CD4-positive, alpha-beta memory T cell (primary cell): ENCODE measurements at regions not wholly inside any gene's neighbourhood (a gene's known extent, or its start where the extent isn't known, plus 50 kb on each side); places are given as distances from the start of the nearest gene placed in this dataset.
"Not testable (repeated sequence)": the region's sequence is repeated elsewhere in the genome, so short reads cannot be mapped to it uniquely, and the experiment has no call there.

Experiments used
- CTCF ChIA-PET: fragments of 350-600 bp; sonication (Branson Sonifier 250); formaldehyde crosslinking; loops from one replicate; lab custom pipeline; 2021; ENCODE audit warnings: inconsistent platforms; ENCODE audit not compliant: partially characterized antibody; lab: Charles Lee
- POLR2A ChIA-PET: fragments of 350-600 bp; sonication (Branson Sonifier 250); formaldehyde crosslinking; loops from one replicate; lab custom pipeline; 2021; ENCODE audit not compliant: partially characterized antibody; lab: Charles Lee
- DNase-seq, 5 donors: peaks; one replicate each; pipeline versions ENCODE4 v3.0.0 to v3.0.0-alpha.2; 2020 to 2022; ENCODE audit warnings: mixed read lengths in 1 of 5
- H3K27ac ChIP-seq: one replicate; pipeline ENCODE4 v1.7.0; 2013; ENCODE audit warnings: low read depth, low read length
- H3K27me3 ChIP-seq: 2 replicates; pipeline ENCODE4 v1.7.0; 2013; ENCODE audit warnings: mild to moderate bottlenecking, low read length, moderate library complexity; ENCODE audit not compliant: insufficient read depth
- H3K36me3 ChIP-seq: 2 replicates; pipeline ENCODE4 v1.7.0; 2013; ENCODE audit warnings: mild to moderate bottlenecking, low read length, moderate library complexity; ENCODE audit not compliant: insufficient read depth
- H3K4me1 ChIP-seq: 2 replicates; pipeline ENCODE4 v1.7.0; 2013; ENCODE audit warnings: mild to moderate bottlenecking, low read length, moderate library complexity; ENCODE audit not compliant: insufficient read depth
- H3K4me3 ChIP-seq, 2 donors: one replicate each; pipeline ENCODE4 v1.7.0; 2013; ENCODE audit warnings: low read length in 2 of 2, mild to moderate bottlenecking in 1 of 2
- H3K9me3 ChIP-seq, 2 donors: one replicate each; pipeline ENCODE4 v1.7.0; 2013; ENCODE audit warnings: low read length in 2 of 2, control low read depth in 1 of 2; ENCODE audit not compliant: control insufficient read depth in 1 of 2
- H3K27ac Mint-ChIP-seq, 7 donors: one replicate each; pipeline ENCODE4 v1.8.0; 2020 to 2021; ENCODE audit warnings: mixed read lengths in 7 of 7, mild to moderate bottlenecking in 6 of 7, inconsistent platforms in 3 of 7, moderate library complexity in 3 of 7
- H3K27me3 Mint-ChIP-seq, 2 donors: one replicate each; pipeline ENCODE4 v1.8.0; 2020 to 2021; ENCODE audit warnings: mixed read lengths in 2 of 2
- H3K36me3 Mint-ChIP-seq, 2 donors: one replicate each; pipeline ENCODE4 v1.8.0; 2020 to 2021; ENCODE audit warnings: mixed read lengths in 2 of 2, inconsistent platforms in 1 of 2, mild to moderate bottlenecking in 1 of 2
- H3K4me1 Mint-ChIP-seq, 4 donors: one replicate each; pipeline ENCODE4 v1.8.0; 2020 to 2021; ENCODE audit warnings: mixed read lengths in 4 of 4, mild to moderate bottlenecking in 1 of 4
- H3K4me3 Mint-ChIP-seq, 8 donors: one replicate each; pipeline ENCODE4 v1.8.0; 2020 to 2021; ENCODE audit warnings: mixed read lengths in 8 of 8, mild to moderate bottlenecking in 7 of 8, moderate library complexity in 6 of 8, inconsistent platforms in 3 of 8
- H3K9me3 Mint-ChIP-seq, 8 donors: one replicate each; pipeline ENCODE4 v1.8.0; 2020 to 2021; ENCODE audit warnings: mixed read lengths in 8 of 8, mild to moderate bottlenecking in 5 of 8, inconsistent platforms in 3 of 8, moderate library complexity in 1 of 8
- intact Hi-C: fragments of 100-400 bp; cut with micrococcal nuclease; formaldehyde crosslinking; loops from one replicate; pipeline ENCODE4 v1.15.1; 2023

- H3K36me3 Mint-ChIP-seq = no peaks in the 10 kb centered on the region
- H3K4me1 ChIP-seq = no peaks in the 10 kb centered on the region
- intact Hi-C loops = no loop called here
- ChIA-PET CTCF (no interaction called here), POLR2A (no interaction called here)
- H3K9me3 ChIP-seq = no peaks in the 10 kb centered on the region
- DNase-seq = no peak
- no peak overlapping the region for H3K27ac Mint-ChIP-seq
- peaks cover 2 to 3% of the 10 kb centered on the region in 2 donors for H3K27me3 Mint-ChIP-seq
- no peaks in the 10 kb centered on the region for H3K4me1 Mint-ChIP-seq
- no peak overlapping the region for H3K4me3 Mint-ChIP-seq
- H3K27me3 ChIP-seq = no peaks in the 10 kb centered on the region
- no peak overlapping the region for H3K4me3 ChIP-seq
- H3K36me3 ChIP-seq = no peaks in the 10 kb centered on the region
- H3K27ac ChIP-seq = no peak overlapping the region
- H3K9me3 Mint-ChIP-seq = peaks cover 0 to 3% (median 0%) of the 10 kb centered on the region in 8 donors
These were observed 273.1 kb upstream of the SLC14A2 start for GRCh38 chr18:45342166-45342565.

GRCh38 chr18:45342653-45343052 lies 272.6 kb upstream of the SLC14A2 start:
- ChIA-PET CTCF (no interaction called here), POLR2A (no interaction called here)
- no peaks in the 10 kb centered on the region for H3K27me3 ChIP-seq
- H3K4me1 ChIP-seq = no peaks in the 10 kb centered on the region
- no peak overlapping the region for H3K27ac ChIP-seq
- Mint-ChIP-seq H3K27ac (no peak overlapping the region), H3K4me3 (no peak overlapping the region), H3K4me1 (no peaks in the 10 kb centered on the region), H3K9me3 (peaks cover 0 to 3% (median 0%) of the 10 kb centered on the region in 8 donors), H3K36me3 (no peaks in the 10 kb centered on the region), H3K27me3 (peaks cover 2 to 3% of the 10 kb centered on the region in 2 donors)
- H3K4me3 ChIP-seq = no peak overlapping the region
- DNase-seq = no peak
- H3K9me3 ChIP-seq = no peaks in the 10 kb centered on the region
- intact Hi-C loops = no loop called here
- no peaks in the 10 kb centered on the region for H3K36me3 ChIP-seq

- Mint-ChIP-seq H3K4me1 (no peaks in the 10 kb centered on the region), H3K27me3 (peaks cover 2 to 3% of the 10 kb centered on the region in 2 donors), H3K36me3 (no peaks in the 10 kb centered on the region), H3K4me3 (no peak overlapping the region), H3K27ac (no peak overlapping the region), H3K9me3 (peaks cover 0 to 3% (median 0%) of the 10 kb centered on the region in 8 donors)
- Histone ChIP-seq H3K36me3 (no peaks in the 10 kb centered on the region), H3K27me3 (no peaks in the 10 kb centered on the region), H3K4me3 (no peak overlapping the region), H3K9me3 (no peaks in the 10 kb centered on the region), H3K4me1 (no peaks in the 10 kb centered on the region), H3K27ac (no peak overlapping the region)
- DNase-seq = no peak
- POLR2A ChIA-PET = no interaction called here
- intact Hi-C loops = no loop called here
- CTCF ChIA-PET = no interaction called here
These were observed 271.9 kb upstream of the SLC14A2 start for GRCh38 chr18:45343365-45343764.

GRCh38 chr18:45344680-45345079 lies 270.6 kb upstream of the SLC14A2 start:
- CTCF ChIA-PET, intact Hi-C loops, POLR2A ChIA-PET, H3K9me3 ChIP-seq, H3K36me3 ChIP-seq, H3K4me1 ChIP-seq, H3K27me3 Mint-ChIP-seq, H3K36me3 Mint-ChIP-seq, H3K27ac Mint-ChIP-seq, DNase-seq, H3K4me3 ChIP-seq, H3K27me3 ChIP-seq, H3K4me1 Mint-ChIP-seq, H3K27ac ChIP-seq, H3K9me3 Mint-ChIP-seq, H3K4me3 Mint-ChIP-seq: not testable (repeated sequence)

GRCh38 chr18:45349019-45349418 lies 266.3 kb upstream of the SLC14A2 start:
- intact Hi-C loops = no loop called here
- no peaks in the 10 kb centered on the region for H3K27me3 ChIP-seq
- ChIA-PET CTCF (no interaction called here), POLR2A (no interaction called here)
- no peaks in the 10 kb centered on the region for H3K9me3 ChIP-seq
- no peaks in the 10 kb centered on the region for H3K36me3 ChIP-seq
- Mint-ChIP-seq H3K9me3 (peaks cover 0 to 2% (median 0%) of the 10 kb centered on the region in 8 donors), H3K4me3 (no peak overlapping the region), H3K27me3 (peaks cover 0 to 4% of the 10 kb centered on the region in 2 donors), H3K27ac (no peak overlapping the region), H3K36me3 (no peaks in the 10 kb centered on the region), H3K4me1 (no peaks in the 10 kb centered on the region)
- H3K4me1 ChIP-seq = no peaks in the 10 kb centered on the region
- DNase-seq = no peak
- no peak overlapping the region for H3K4me3 ChIP-seq
- no peak overlapping the region for H3K27ac ChIP-seq

GRCh38 chr18:45349467-45349866 lies 265.8 kb upstream of the SLC14A2 start:
- Histone ChIP-seq H3K9me3 (no peaks in the 10 kb centered on the region), H3K4me1 (no peaks in the 10 kb centered on the region), H3K27ac (no peak overlapping the region), H3K27me3 (no peaks in the 10 kb centered on the region), H3K4me3 (no peak overlapping the region), H3K36me3 (no peaks in the 10 kb centered on the region)
- no peak for DNase-seq
- intact Hi-C loops = no loop called here
- H3K36me3 Mint-ChIP-seq = no peaks in the 10 kb centered on the region
- no peaks in the 10 kb centered on the region for H3K4me1 Mint-ChIP-seq
- ChIA-PET CTCF (no interaction called here), POLR2A (no interaction called here)
- peaks cover 0 to 2% (median 0%) of the 10 kb centered on the region in 8 donors for H3K9me3 Mint-ChIP-seq
- no peak overlapping the region for H3K27ac Mint-ChIP-seq
- H3K27me3 Mint-ChIP-seq = peaks cover 0 to 4% of the 10 kb centered on the region in 2 donors
- H3K4me3 Mint-ChIP-seq = no peak overlapping the region

GRCh38 chr18:45350404-45351156 lies 264.7 kb upstream of the SLC14A2 start:
- DNase-seq = no peak
- CTCF ChIA-PET = no interaction called here
- Mint-ChIP-seq H3K27me3 (peaks cover 0 to 4% of the 10 kb centered on the region in 2 donors), H3K4me3 (no peak overlapping the region), H3K27ac (no peak overlapping the region), H3K4me1 (no peaks in the 10 kb centered on the region), H3K9me3 (peaks cover 0 to 2% (median 0%) of the 10 kb centered on the region in 8 donors), H3K36me3 (no peaks in the 10 kb centered on the region)
- H3K4me3 ChIP-seq = no peak overlapping the region
- no peaks in the 10 kb centered on the region for H3K27me3 ChIP-seq
- intact Hi-C loops = no loop called here
- no peaks in the 10 kb centered on the region for H3K4me1 ChIP-seq
- H3K9me3 ChIP-seq = no peaks in the 10 kb centered on the region
- POLR2A ChIA-PET = no interaction called here
- H3K36me3 ChIP-seq = no peaks in the 10 kb centered on the region
- H3K27ac ChIP-seq = no peak overlapping the region
